ENCODE measurements at regions not wholly inside any gene's neighbourhood (a gene's known extent, or its start where the extent isn't known, plus 50 kb on each side); places are given as distances from the start of the nearest gene placed in this dataset.
"Not testable (repeated sequence)": the region's sequence is repeated elsewhere in the genome, so short reads cannot be mapped to it uniquely, and the experiment has no call there.

- DNase-seq (ENCODE audit: low spot score); in situ Hi-C loops (cut with HindIII; ENCODE audit: low sequenced_read_pairs): not testable (repeated sequence)
Observed at GRCh38 chr18:60918862-60919261, 414.4 kb upstream of the CDH20 start.

GRCh38 chr18:60925892-60926291 is 407.3 kb upstream of the CDH20 start:
- in situ Hi-C loops (cut with HindIII; ENCODE audit: low sequenced_read_pairs), result no loop called here
- DNase-seq (ENCODE audit: low spot score), result no peak

- in situ Hi-C loops (cut with HindIII; ENCODE audit: low sequenced_read_pairs), result no loop called here
- no peak for DNase-seq (ENCODE audit: low spot score)
Observed at GRCh38 chr18:60929966-60930365, 403.3 kb upstream of the CDH20 start.

- in situ Hi-C loops (cut with HindIII; ENCODE audit: low sequenced_read_pairs), result no loop called here
- DNase-seq (ENCODE audit: low spot score), result no peak
Observed at GRCh38 chr18:60935041-60935910, 398.0 kb upstream of the CDH20 start.

- in situ Hi-C loops (cut with HindIII; ENCODE audit: low sequenced_read_pairs), result no loop called here
Observed at GRCh38 chr18:60936101-60936500, 397.1 kb upstream of the CDH20 start.

GRCh38 chr18:60943297-60943696 is 389.9 kb upstream of the CDH20 start:
- no peak for DNase-seq (ENCODE audit: low spot score)
- in situ Hi-C loops (cut with HindIII; ENCODE audit: low sequenced_read_pairs), result no loop called here

More at GRCh38 chr18:60936101-60936500, 397.1 kb upstream of the CDH20 start:
- DNase-seq (ENCODE audit: low spot score), result no peak

GRCh38 chr18:60950634-60951033 is 382.6 kb upstream of the CDH20 start:
- no peak for DNase-seq (ENCODE audit: low spot score)
- in situ Hi-C loops (cut with HindIII; ENCODE audit: low sequenced_read_pairs), result no loop called here

GRCh38 chr18:60951091-60951490 is 382.1 kb upstream of the CDH20 start:
- no peak for DNase-seq (ENCODE audit: low spot score)
- in situ Hi-C loops (cut with HindIII; ENCODE audit: low sequenced_read_pairs), result no loop called here

- in situ Hi-C loops (cut with HindIII; ENCODE audit: low sequenced_read_pairs), result no loop called here
Observed at GRCh38 chr18:60962625-60963024, 370.6 kb upstream of the CDH20 start.

GRCh38 chr18:60965856-60966255 is 367.4 kb upstream of the CDH20 start:
- DNase-seq (ENCODE audit: low spot score), result no peak
- in situ Hi-C loops (cut with HindIII; ENCODE audit: low sequenced_read_pairs), result no loop called here

More at GRCh38 chr18:60962625-60963024, 370.6 kb upstream of the CDH20 start:
- DNase-seq (ENCODE audit: low spot score), result no peak

- in situ Hi-C loops (cut with HindIII; ENCODE audit: low sequenced_read_pairs), result no loop called here
Observed at GRCh38 chr18:60966876-60967275, 366.4 kb upstream of the CDH20 start.

GRCh38 chr18:60975420-60975819 is 357.8 kb upstream of the CDH20 start:
- in situ Hi-C loops (cut with HindIII; ENCODE audit: low sequenced_read_pairs), result no loop called here
- no peak for DNase-seq (ENCODE audit: low spot score)

More at GRCh38 chr18:60966876-60967275, 366.4 kb upstream of the CDH20 start:
- DNase-seq (ENCODE audit: low spot score), result no peak

GRCh38 chr18:60976976-60977375 is 356.3 kb upstream of the CDH20 start:
- in situ Hi-C loops (cut with HindIII; ENCODE audit: low sequenced_read_pairs), result no loop called here
- no peak for DNase-seq (ENCODE audit: low spot score)

GRCh38 chr18:60978338-60978737 is 354.9 kb upstream of the CDH20 start:
- in situ Hi-C loops (cut with HindIII; ENCODE audit: low sequenced_read_pairs), result no loop called here
- no peak for DNase-seq (ENCODE audit: low spot score)

- no peak for DNase-seq (ENCODE audit: low spot score)
- in situ Hi-C loops (cut with HindIII; ENCODE audit: low sequenced_read_pairs), result no loop called here
Observed at GRCh38 chr18:60980422-60981005, 352.7 kb upstream of the CDH20 start.

GRCh38 chr18:60981682-60982328 is 351.4 kb upstream of the CDH20 start:
- in situ Hi-C loops (cut with HindIII; ENCODE audit: low sequenced_read_pairs), result no loop called here
- DNase-seq (ENCODE audit: low spot score), result no peak

- no peak for DNase-seq (ENCODE audit: low spot score)
- in situ Hi-C loops (cut with HindIII; ENCODE audit: low sequenced_read_pairs), result no loop called here
Observed at GRCh38 chr18:60982329-60982695, 350.9 kb upstream of the CDH20 start.

GRCh38 chr18:60982928-60983327 is 350.3 kb upstream of the CDH20 start:
- in situ Hi-C loops (cut with HindIII; ENCODE audit: low sequenced_read_pairs), result no loop called here
- no peak for DNase-seq (ENCODE audit: low spot score)

GRCh38 chr18:60984510-60984909 is 348.7 kb upstream of the CDH20 start:
- no peak for DNase-seq (ENCODE audit: low spot score)
- in situ Hi-C loops (cut with HindIII; ENCODE audit: low sequenced_read_pairs), result no loop called here

- DNase-seq (ENCODE audit: low spot score), result no peak
- in situ Hi-C loops (cut with HindIII; ENCODE audit: low sequenced_read_pairs), result no loop called here
Observed at GRCh38 chr18:60987963-60988362, 345.3 kb upstream of the CDH20 start.
